Cerebellar nuclear complex (tissue), 1 donor: ENCODE measurements at regions not wholly inside any gene's neighbourhood (a gene's known extent, or its start where the extent isn't known, plus 50 kb on each side); places are given as distances from the start of the nearest gene placed in this dataset.
"Not testable (repeated sequence)": the region's sequence is repeated elsewhere in the genome, so short reads cannot be mapped to it uniquely, and the experiment has no call there.

Experiments used
- DNase-seq, 2 experiments: peaks; one replicate each; lab custom pipeline; 2025; lab: John Stamatoyannopoulos, UW

- no peak for DNase-seq
These were observed 124.2 kb downstream of the GALR1 start for GRCh38 chr18:77373730-77374445.

- DNase-seq = no peak
These were observed 124.8 kb downstream of the GALR1 start for GRCh38 chr18:77374446-77374805.

GRCh38 chr18:77376043-77376732, 126.5 kb downstream of the GALR1 start:
- DNase-seq = no peak

- no peak for DNase-seq
These were observed 127.1 kb downstream of the GALR1 start for GRCh38 chr18:77376733-77377094.

GRCh38 chr18:77377813-77378212, 128.2 kb downstream of the GALR1 start:
- no peak for DNase-seq

- DNase-seq = no peak
These were observed 130.4 kb downstream of the GALR1 start for GRCh38 chr18:77379976-77380509.

GRCh38 chr18:77380695-77381094, 131.0 kb downstream of the GALR1 start:
- no peak for DNase-seq

- DNase-seq = no peak
These were observed 142.7 kb downstream of the GALR1 start for GRCh38 chr18:77392321-77392720.

- no peak for DNase-seq
These were observed 143.9 kb downstream of the GALR1 start for GRCh38 chr18:77393519-77393918.

GRCh38 chr18:77395953-77396352, 146.3 kb downstream of the GALR1 start:
- no peak for DNase-seq

- no peak for DNase-seq
These were observed 147.4 kb downstream of the GALR1 start for GRCh38 chr18:77397056-77397455.

- DNase-seq = no peak
These were observed 148.0 kb downstream of the GALR1 start for GRCh38 chr18:77397617-77398016.

GRCh38 chr18:77400561-77400960, 150.9 kb downstream of the GALR1 start:
- no peak for DNase-seq

- no peak for DNase-seq
These were observed 151.5 kb downstream of the GALR1 start for GRCh38 chr18:77401173-77401572.

- DNase-seq = no peak
These were observed 154.4 kb downstream of the GALR1 start for GRCh38 chr18:77403969-77404535.

- DNase-seq = no peak
These were observed 155.4 kb downstream of the GALR1 start for GRCh38 chr18:77405096-77405495.

- no peak for DNase-seq
These were observed 158.1 kb downstream of the GALR1 start for GRCh38 chr18:77407733-77408132.

- not testable (repeated sequence) for DNase-seq
These were observed 171.9 kb downstream of the GALR1 start for GRCh38 chr18:77421546-77421945.

- no peak for DNase-seq
These were observed 173.6 kb downstream of the GALR1 start for GRCh38 chr18:77422974-77423867.

GRCh38 chr18:77433076-77433475, 183.4 kb downstream of the GALR1 start:
- no peak for DNase-seq

- DNase-seq = no peak
These were observed 190.2 kb downstream of the GALR1 start for GRCh38 chr18:77439888-77440287.

- no peak for DNase-seq
These were observed 192.7 kb downstream of the GALR1 start for GRCh38 chr18:77442393-77442792.
